ENCODE measurements at regions not wholly inside any gene's neighbourhood (a gene's known extent, or its start where the extent isn't known, plus 50 kb on each side); places are given as distances from the start of the nearest gene placed in this dataset.

DNA sequence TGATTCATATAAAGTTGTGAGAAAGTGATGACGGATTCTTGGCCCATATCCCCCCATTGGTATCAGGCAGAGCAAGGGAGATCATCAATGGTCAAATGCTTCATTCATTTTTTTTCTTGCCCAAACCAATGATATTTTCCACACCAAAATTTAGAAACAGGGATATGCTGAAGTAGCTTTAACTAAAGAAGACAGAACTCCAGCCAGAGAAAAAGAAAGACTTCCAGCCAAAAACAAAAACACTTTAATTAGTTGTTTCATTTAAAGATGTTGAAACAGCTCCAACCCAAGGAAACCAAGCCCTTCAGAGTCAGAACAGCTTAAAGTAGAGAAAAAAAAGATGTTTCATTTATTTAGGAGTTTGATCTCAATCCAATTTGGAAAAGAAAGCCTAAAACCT lies 358.9 kb upstream of the NBEA start:
- no peaks in the 10 kb centered on the region for H3K27me3 ChIP-seq (replicated peaks; ENCODE audit: control insufficient read depth, insufficient read depth, low read length)
- no peak for DNase-seq (ENCODE audit: extremely low read depth, insufficient read length)
- no peaks in the 10 kb centered on the region for H3K36me3 ChIP-seq (ENCODE audit: control insufficient read depth, insufficient read depth, low read length)
- TF ChIP-seq, protein P1, sequence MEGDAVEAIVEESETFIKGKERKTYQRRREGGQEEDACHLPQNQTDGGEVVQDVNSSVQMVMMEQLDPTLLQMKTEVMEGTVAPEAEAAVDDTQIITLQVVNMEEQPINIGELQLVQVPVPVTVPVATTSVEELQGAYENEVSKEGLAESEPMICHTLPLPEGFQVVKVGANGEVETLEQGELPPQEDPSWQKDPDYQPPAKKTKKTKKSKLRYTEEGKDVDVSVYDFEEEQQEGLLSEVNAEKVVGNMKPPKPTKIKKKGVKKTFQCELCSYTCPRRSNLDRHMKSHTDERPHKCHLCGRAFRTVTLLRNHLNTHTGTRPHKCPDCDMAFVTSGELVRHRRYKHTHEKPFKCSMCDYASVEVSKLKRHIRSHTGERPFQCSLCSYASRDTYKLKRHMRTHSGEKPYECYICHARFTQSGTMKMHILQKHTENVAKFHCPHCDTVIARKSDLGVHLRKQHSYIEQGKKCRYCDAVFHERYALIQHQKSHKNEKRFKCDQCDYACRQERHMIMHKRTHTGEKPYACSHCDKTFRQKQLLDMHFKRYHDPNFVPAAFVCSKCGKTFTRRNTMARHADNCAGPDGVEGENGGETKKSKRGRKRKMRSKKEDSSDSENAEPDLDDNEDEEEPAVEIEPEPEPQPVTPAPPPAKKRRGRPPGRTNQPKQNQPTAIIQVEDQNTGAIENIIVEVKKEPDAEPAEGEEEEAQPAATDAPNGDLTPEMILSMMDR (IDR thresholded peaks at IDR 0.05; ENCODE audit: insufficient read depth, low read length, poor library complexity, severe bottlenecking): no peak
- no peak overlapping the region for H3K4me3 ChIP-seq (replicated peaks; ENCODE audit: low read depth, low read length)

DNA sequence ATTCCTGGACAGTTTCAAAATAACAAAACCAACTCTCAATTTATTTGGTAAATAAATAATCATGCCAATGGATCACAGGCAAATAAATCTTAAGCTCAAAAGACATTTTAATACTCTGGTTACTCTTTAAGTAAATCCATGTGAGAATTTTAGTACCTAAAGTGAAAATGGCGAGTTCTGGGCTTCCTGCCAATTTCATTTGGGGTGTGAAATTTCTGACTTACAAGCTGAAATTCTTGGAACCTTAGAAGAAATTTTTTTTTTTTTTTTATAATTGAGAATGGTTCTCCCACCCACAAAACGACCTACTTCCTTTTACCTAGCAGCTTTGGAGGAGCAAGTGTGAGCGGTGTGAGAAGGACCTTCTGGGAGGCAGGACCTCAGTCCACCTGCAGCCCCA lies 354.5 kb upstream of the NBEA start:
- DNase-seq (ENCODE audit: extremely low read depth, insufficient read length): no peak
- TF ChIP-seq, protein P1 (IDR thresholded peaks at IDR 0.05; ENCODE audit: insufficient read depth, low read length, poor library complexity, severe bottlenecking): no peak

DNA sequence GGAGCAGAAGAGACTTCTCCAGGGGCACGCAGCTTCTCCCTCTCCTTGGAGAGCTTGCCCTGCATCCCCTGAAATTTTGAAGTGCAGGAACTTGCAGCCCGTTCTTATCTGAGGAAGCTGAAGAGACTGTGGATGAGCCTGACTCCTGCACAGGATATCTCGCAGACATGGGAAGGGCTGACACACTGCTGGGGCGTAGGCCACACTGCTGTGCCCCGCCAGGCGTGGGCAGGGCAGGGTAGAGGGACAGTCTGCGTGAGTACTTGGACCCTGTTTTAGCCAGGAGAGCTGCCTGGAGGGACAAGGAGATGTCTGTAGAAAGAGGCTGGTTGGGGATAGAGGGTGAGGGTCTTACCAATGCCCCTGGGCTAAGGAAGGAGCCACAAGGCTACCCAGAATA lies 353.7 kb upstream of the NBEA start:
- TF ChIP-seq, protein P1 (IDR thresholded peaks at IDR 0.05; ENCODE audit: insufficient read depth, low read length, poor library complexity, severe bottlenecking): no peak

More for the DNA sequence above, 354.5 kb upstream of the NBEA start:
- no peaks in the 10 kb centered on the region for H3K36me3 ChIP-seq (ENCODE audit: control insufficient read depth, insufficient read depth, low read length)
- no peaks in the 10 kb centered on the region for H3K27me3 ChIP-seq (replicated peaks; ENCODE audit: control insufficient read depth, insufficient read depth, low read length)
- H3K4me3 ChIP-seq (replicated peaks; ENCODE audit: low read depth, low read length): no peak overlapping the region

DNA sequence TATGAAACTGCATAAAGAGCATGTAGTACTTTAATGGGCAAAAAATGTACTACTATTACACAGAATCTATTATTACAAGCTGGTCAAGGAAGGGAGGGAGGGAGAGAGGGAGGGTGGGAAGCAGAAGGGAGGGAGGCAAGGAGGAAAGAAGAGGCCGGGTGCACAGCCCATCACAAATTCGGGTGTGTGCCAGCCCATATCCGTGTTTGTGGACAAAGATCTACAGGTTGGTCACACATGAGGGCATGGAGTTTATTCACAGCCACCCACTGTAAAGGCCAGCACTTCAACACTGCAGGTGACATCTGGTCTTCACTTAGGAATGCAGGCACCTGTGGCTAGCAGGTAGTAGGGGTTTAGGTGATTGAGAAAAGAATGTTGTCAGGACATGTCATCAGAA lies 352.5 kb upstream of the NBEA start:
- TF ChIP-seq, protein P1 (IDR thresholded peaks at IDR 0.05; ENCODE audit: insufficient read depth, low read length, poor library complexity, severe bottlenecking): no peak
- Histone ChIP-seq H3K4me3 (replicated peaks; ENCODE audit: low read depth, low read length) (no peak overlapping the region), H3K36me3 (ENCODE audit: control insufficient read depth, insufficient read depth, low read length) (no peaks in the 10 kb centered on the region), H3K27me3 (replicated peaks; ENCODE audit: control insufficient read depth, insufficient read depth, low read length) (no peaks in the 10 kb centered on the region)
- DNase-seq (ENCODE audit: extremely low read depth, insufficient read length): no peak

More for the DNA sequence above, 353.7 kb upstream of the NBEA start:
- H3K4me3 ChIP-seq (replicated peaks; ENCODE audit: low read depth, low read length): no peak overlapping the region
- no peaks in the 10 kb centered on the region for H3K36me3 ChIP-seq (ENCODE audit: control insufficient read depth, insufficient read depth, low read length)
- H3K27me3 ChIP-seq (replicated peaks; ENCODE audit: control insufficient read depth, insufficient read depth, low read length): no peaks in the 10 kb centered on the region
- no peak for DNase-seq (ENCODE audit: extremely low read depth, insufficient read length)

DNA sequence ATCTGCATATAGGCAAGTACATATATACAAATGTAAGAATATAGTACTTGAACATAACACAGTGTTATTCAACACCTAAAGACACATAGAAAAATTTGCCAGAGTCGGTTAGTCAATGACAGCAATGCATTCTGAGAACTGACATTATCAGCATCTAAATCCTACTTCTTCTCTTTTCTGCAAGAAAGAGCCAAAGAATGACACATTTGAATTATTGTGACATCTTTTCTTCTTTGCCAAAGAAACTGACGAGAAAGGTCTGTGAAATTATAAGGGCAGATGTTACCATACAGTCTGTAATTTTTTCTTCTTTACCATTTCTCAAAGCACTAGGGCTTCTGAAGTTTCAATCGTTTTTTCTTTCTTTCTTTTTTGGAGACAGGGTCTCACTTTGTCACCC lies 350.9 kb upstream of the NBEA start:
- TF ChIP-seq, protein P1 (IDR thresholded peaks at IDR 0.05; ENCODE audit: insufficient read depth, low read length, poor library complexity, severe bottlenecking): no peak
- H3K4me3 ChIP-seq (replicated peaks; ENCODE audit: low read depth, low read length): no peak overlapping the region
- H3K36me3 ChIP-seq (ENCODE audit: control insufficient read depth, insufficient read depth, low read length): no peaks in the 10 kb centered on the region
- H3K27me3 ChIP-seq (replicated peaks; ENCODE audit: control insufficient read depth, insufficient read depth, low read length): no peaks in the 10 kb centered on the region
- no peak for DNase-seq (ENCODE audit: extremely low read depth, insufficient read length)

DNA sequence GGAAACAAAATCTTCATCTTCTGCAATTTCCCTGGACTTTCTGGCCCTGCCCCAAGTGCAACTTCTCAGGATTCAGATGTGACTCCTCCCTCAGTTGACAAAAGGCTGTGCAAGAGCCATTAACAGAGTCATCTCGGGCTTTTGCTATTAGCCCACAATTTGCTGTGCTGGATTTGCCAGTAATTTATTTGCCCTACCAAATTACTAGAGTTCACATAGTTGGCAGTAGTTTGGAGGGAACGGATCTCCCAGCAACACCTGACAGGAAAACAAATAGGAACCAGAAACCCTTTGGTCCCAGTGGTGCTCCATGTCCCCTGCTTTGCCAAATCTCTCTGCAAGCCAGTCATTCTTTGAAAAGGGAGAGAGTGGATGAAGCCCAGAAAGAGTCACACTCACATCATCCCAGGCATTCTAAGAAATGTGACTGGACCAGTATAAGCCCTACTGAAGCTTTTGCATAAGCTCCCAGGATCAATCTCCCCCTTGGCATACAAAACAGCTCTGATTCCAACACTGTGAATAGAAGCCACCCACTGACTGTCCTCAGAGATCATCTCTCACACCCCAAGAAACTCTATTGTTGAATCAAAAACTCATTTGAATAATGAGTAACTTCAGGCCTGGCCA lies 350.1 kb upstream of the NBEA start:
- Histone ChIP-seq H3K4me3 (replicated peaks; ENCODE audit: low read depth, low read length) (no peak overlapping the region), H3K27me3 (replicated peaks; ENCODE audit: control insufficient read depth, insufficient read depth, low read length) (no peaks in the 10 kb centered on the region), H3K36me3 (ENCODE audit: control insufficient read depth, insufficient read depth, low read length) (no peaks in the 10 kb centered on the region)
- DNase-seq (ENCODE audit: extremely low read depth, insufficient read length): no peak
- TF ChIP-seq, protein P1 (IDR thresholded peaks at IDR 0.05; ENCODE audit: insufficient read depth, low read length, poor library complexity, severe bottlenecking): no peak
